ENCODE measurements at regions not wholly inside any gene's neighbourhood (a gene's known extent, or its start where the extent isn't known, plus 50 kb on each side); places are given as distances from the start of the nearest gene placed in this dataset.

DNA sequence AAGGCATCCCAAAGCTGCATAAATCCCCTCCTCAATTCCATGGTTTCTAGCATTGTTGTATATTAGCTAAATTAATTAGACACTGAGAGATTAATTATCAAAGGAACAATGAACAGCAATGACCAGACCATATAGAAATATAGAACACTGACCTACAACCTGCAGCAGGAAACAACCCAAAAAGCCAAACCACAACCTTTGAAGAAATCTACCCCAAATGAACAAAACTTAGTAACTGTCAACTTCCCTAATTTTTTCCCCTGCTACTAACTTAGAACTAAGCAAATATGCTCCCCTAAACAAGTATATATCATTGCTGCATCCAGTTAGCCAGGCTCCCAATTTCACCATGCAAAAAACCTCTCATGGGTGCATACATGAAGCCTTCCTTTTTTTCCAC, 268.0 kb upstream of the ANO3 start:
- Histone ChIP-seq H3K36me3 (ENCODE audit: control insufficient read depth in 2 of 2, extremely low read depth in 1 of 2, insufficient read depth in 2 of 2, low read length in 2 of 2) (no peaks in the 10 kb centered on the region), H3K79me2 (ENCODE audit: control insufficient read depth, insufficient read depth, low read length) (no peaks in the 10 kb centered on the region), H3K4me1 (ENCODE audit: control insufficient read depth, extremely low read depth, insufficient read depth, low read length) (no peaks in the 10 kb centered on the region), H3K9me1 (ENCODE audit: control insufficient read depth, extremely low read depth, insufficient read depth, low read length) (no peaks in the 10 kb centered on the region), H4K20me1 (ENCODE audit: control insufficient read depth, extremely low read depth, insufficient read depth, low read length) (no peaks in the 10 kb centered on the region), H3K27me3 (ENCODE audit: control insufficient read depth, extremely low read depth, insufficient read depth, low read length) (no peaks in the 10 kb centered on the region), H3K4me3 (ENCODE audit: control insufficient read depth in 2 of 3, extremely low read depth in 1 of 3, insufficient read depth in 2 of 3, low read depth in 1 of 3, low read length in 3 of 3) (no peak overlapping the region), H3K9ac (ENCODE audit: control insufficient read depth, extremely low read depth, insufficient read depth, low read length) (no peak overlapping the region), H3K9me3 (ENCODE audit: control insufficient read depth, low read depth, low read length) (no peaks in the 10 kb centered on the region), H3K27ac (ENCODE audit: control insufficient read depth, insufficient read depth, low read length) (no peak overlapping the region), H3K4me2 (ENCODE audit: control insufficient read depth, extremely low read depth, insufficient read depth, low read depth, low read length) (no peak overlapping the region), H2AFZ (ENCODE audit: control insufficient read depth, low read length) (no peak overlapping the region)
- no peak for FAIRE-seq
- TF ChIP-seq, protein P1, sequence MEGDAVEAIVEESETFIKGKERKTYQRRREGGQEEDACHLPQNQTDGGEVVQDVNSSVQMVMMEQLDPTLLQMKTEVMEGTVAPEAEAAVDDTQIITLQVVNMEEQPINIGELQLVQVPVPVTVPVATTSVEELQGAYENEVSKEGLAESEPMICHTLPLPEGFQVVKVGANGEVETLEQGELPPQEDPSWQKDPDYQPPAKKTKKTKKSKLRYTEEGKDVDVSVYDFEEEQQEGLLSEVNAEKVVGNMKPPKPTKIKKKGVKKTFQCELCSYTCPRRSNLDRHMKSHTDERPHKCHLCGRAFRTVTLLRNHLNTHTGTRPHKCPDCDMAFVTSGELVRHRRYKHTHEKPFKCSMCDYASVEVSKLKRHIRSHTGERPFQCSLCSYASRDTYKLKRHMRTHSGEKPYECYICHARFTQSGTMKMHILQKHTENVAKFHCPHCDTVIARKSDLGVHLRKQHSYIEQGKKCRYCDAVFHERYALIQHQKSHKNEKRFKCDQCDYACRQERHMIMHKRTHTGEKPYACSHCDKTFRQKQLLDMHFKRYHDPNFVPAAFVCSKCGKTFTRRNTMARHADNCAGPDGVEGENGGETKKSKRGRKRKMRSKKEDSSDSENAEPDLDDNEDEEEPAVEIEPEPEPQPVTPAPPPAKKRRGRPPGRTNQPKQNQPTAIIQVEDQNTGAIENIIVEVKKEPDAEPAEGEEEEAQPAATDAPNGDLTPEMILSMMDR (optimal IDR thresholded peaks at IDR 0.05 in 1 of 3, IDR thresholded peaks at IDR 0.05 in 1 of 3, conservative IDR thresholded peaks at IDR 0.05 in 1 of 3; ENCODE audit: extremely low read depth in 1 of 3, insufficient read depth in 2 of 3, low read length in 3 of 3), result no peak
- TF ChIP-seq EZH2 (IDR thresholded peaks at IDR 0.05; ENCODE audit: low read length), result no peak
- no peak for DNase-seq (ENCODE audit: low read depth, low spot score)
- dilution Hi-C loops (cut with MboI; ENCODE audit: extremely low pct_ligation_motif_present, low sequenced_read_pairs), result no loop called here

DNA sequence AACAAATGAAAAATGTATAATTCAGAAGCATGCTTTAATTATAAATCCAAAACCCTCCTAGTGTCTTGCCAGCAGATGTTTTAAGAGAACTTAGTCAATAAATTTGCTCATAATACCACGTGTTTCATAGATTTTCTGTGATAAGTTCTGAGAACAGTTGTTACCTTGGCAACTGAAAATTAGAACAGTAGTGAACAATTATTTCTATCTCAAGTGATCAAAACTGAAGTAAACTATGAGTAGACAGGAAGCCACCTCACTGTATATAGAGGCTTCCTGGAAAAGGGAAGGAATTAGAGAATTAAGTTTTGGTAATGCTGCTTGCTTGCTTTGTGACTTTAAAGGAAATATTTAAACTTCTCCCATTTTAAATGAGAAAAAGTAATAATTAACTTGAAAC, 266.0 kb upstream of the ANO3 start:
- no peak overlapping the region for H3K4me3 ChIP-seq (ENCODE audit: control insufficient read depth in 2 of 3, extremely low read depth in 1 of 3, insufficient read depth in 2 of 3, low read depth in 1 of 3, low read length in 3 of 3)
- TF ChIP-seq EZH2 (IDR thresholded peaks at IDR 0.05; ENCODE audit: low read length), result no peak
- TF ChIP-seq, protein P1 (optimal IDR thresholded peaks at IDR 0.05 in 1 of 3, IDR thresholded peaks at IDR 0.05 in 1 of 3, conservative IDR thresholded peaks at IDR 0.05 in 1 of 3; ENCODE audit: extremely low read depth in 1 of 3, insufficient read depth in 2 of 3, low read length in 3 of 3), result no peak
- no peaks in the 10 kb centered on the region for H4K20me1 ChIP-seq (ENCODE audit: control insufficient read depth, extremely low read depth, insufficient read depth, low read length)
- no peaks in the 10 kb centered on the region for H3K4me1 ChIP-seq (ENCODE audit: control insufficient read depth, extremely low read depth, insufficient read depth, low read length)
- no peaks in the 10 kb centered on the region for H3K36me3 ChIP-seq (ENCODE audit: control insufficient read depth in 2 of 2, extremely low read depth in 1 of 2, insufficient read depth in 2 of 2, low read length in 2 of 2)
- no peaks in the 10 kb centered on the region for H3K79me2 ChIP-seq (ENCODE audit: control insufficient read depth, insufficient read depth, low read length)
- no peaks in the 10 kb centered on the region for H3K9me1 ChIP-seq (ENCODE audit: control insufficient read depth, extremely low read depth, insufficient read depth, low read length)
- FAIRE-seq, result no peak
- DNase-seq (ENCODE audit: low read depth, low spot score), result no peak
- no peaks in the 10 kb centered on the region for H3K9me3 ChIP-seq (ENCODE audit: control insufficient read depth, low read depth, low read length)
- H3K9ac ChIP-seq (ENCODE audit: control insufficient read depth, extremely low read depth, insufficient read depth, low read length), result no peak overlapping the region
- no peak overlapping the region for H3K27ac ChIP-seq (ENCODE audit: control insufficient read depth, insufficient read depth, low read length)
- dilution Hi-C loops (cut with MboI; ENCODE audit: extremely low pct_ligation_motif_present, low sequenced_read_pairs), result no loop called here
- H2AFZ ChIP-seq (ENCODE audit: control insufficient read depth, low read length), result no peak overlapping the region
- H3K27me3 ChIP-seq (ENCODE audit: control insufficient read depth, extremely low read depth, insufficient read depth, low read length), result no peaks in the 10 kb centered on the region
- H3K4me2 ChIP-seq (ENCODE audit: control insufficient read depth, extremely low read depth, insufficient read depth, low read depth, low read length), result no peak overlapping the region

All from keratinocyte (primary cell).